SK-N-SH treated with all-trans-retinoic acid at 6 μM for 48 hours (cell line): ENCODE measurements at regions not wholly inside any gene's neighbourhood (a gene's known extent, or its start where the extent isn't known, plus 50 kb on each side); places are given as distances from the start of the nearest gene placed in this dataset.

ENCODE experiments used
- ATAC-seq: fragments of 200-7000 bp; cut with Tn5 transposase; 3 replicates; pipeline ENCODE4 v1.9.1; 2020; ENCODE audit warnings: mild to moderate bottlenecking, moderate library complexity
- ARNTL ChIP-seq: fragments of 450-650 bp; formaldehyde crosslinking; IDR thresholded peaks from 2 replicates; pipeline ENCODE4 v1.5.0; 2020; ENCODE audit warnings: low read depth, mild to moderate bottlenecking, moderate library complexity, borderline replicate concordance
- BACH2 ChIP-seq: fragments of 250-450 bp; sonication (Bioruptor Pico); IDR thresholded peaks from 2 replicates; pipeline ENCODE4 v1.9.0; 2021; ENCODE audit warnings: mild to moderate bottlenecking, borderline replicate concordance
- ESRRG ChIP-seq: fragments of 250-450 bp; sonication (Bioruptor Pico); IDR thresholded peaks from 2 replicates; pipeline ENCODE4 v1.6.1; 2021; ENCODE audit warnings: mild to moderate bottlenecking
- GLIS3 ChIP-seq: fragments of 250-450 bp; sonication (Bioruptor Pico); IDR thresholded peaks from 2 replicates; pipeline ENCODE4 v1.5.0; 2020; ENCODE audit warnings: mild to moderate bottlenecking, moderate library complexity
- PATZ1 ChIP-seq: fragments of 250-450 bp; sonication (Bioruptor Pico); IDR thresholded peaks from 2 replicates; pipeline ENCODE4 v1.8.0; 2020; ENCODE audit warnings: mild to moderate bottlenecking, moderate library complexity, borderline replicate concordance
- POU6F1 ChIP-seq: fragments of 250-450 bp; sonication (Bioruptor Pico); IDR thresholded peaks from 2 replicates; pipeline ENCODE4 v1.8.0; 2021; ENCODE audit warnings: low read depth, mild to moderate bottlenecking, moderate library complexity, borderline replicate concordance
- PPARA ChIP-seq: fragments of 250-450 bp; sonication (Bioruptor Pico); IDR thresholded peaks from 2 replicates; pipeline ENCODE4 v1.5.0; 2020; ENCODE audit warnings: mild to moderate bottlenecking, borderline replicate concordance
- RARB ChIP-seq: fragments of 250-450 bp; sonication (Bioruptor Pico); IDR thresholded peaks from 2 replicates; pipeline ENCODE4 v1.8.0; 2021; ENCODE audit warnings: mild to moderate bottlenecking, moderate library complexity
- SNAI2 ChIP-seq: fragments of 250-450 bp; sonication (Bioruptor Pico); IDR thresholded peaks from 2 replicates; pipeline ENCODE4 v1.5.0; 2020; ENCODE audit warnings: mild to moderate bottlenecking, moderate library complexity
- TCF4 ChIP-seq: fragments of 250-450 bp; sonication (Bioruptor Pico); IDR thresholded peaks from 2 replicates; pipeline ENCODE4 v1.8.0; 2021; ENCODE audit warnings: mild to moderate bottlenecking, moderate library complexity, borderline replicate concordance
- TOX ChIP-seq: fragments of 250-450 bp; sonication (Bioruptor Pico); IDR thresholded peaks from 2 replicates; pipeline ENCODE4 v1.8.0; 2021; ENCODE audit warnings: mild to moderate bottlenecking, moderate library complexity, borderline replicate concordance
- TSHZ2 ChIP-seq: fragments of 250-450 bp; sonication (Bioruptor Pico); IDR thresholded peaks from 2 replicates; pipeline ENCODE4 v1.5.0; 2020; ENCODE audit warnings: mild to moderate bottlenecking, moderate library complexity
- ZC3H10 ChIP-seq: fragments of 250-450 bp; sonication (Bioruptor Pico); IDR thresholded peaks from 2 replicates; pipeline ENCODE4 v1.5.1; 2021; ENCODE audit warnings: mild to moderate bottlenecking, moderate library complexity
- ZFP3 ChIP-seq: fragments of 250-450 bp; sonication (Bioruptor Pico); IDR thresholded peaks from 2 replicates; pipeline ENCODE4 v1.5.0; 2020; ENCODE audit warnings: mild to moderate bottlenecking, moderate library complexity
- ZFP30 ChIP-seq: fragments of 450-650 bp; formaldehyde crosslinking; IDR thresholded peaks from 2 replicates; pipeline ENCODE4 v1.5.0; 2022; ENCODE audit warnings: mild to moderate bottlenecking, moderate library complexity
- ZNF565 ChIP-seq: fragments of 450-650 bp; formaldehyde crosslinking; conservative IDR thresholded peaks from 2 replicates; pipeline ENCODE4 v1.5.0; 2020; ENCODE audit warnings: low read depth, mild to moderate bottlenecking, moderate library complexity
- ZNF70 ChIP-seq: fragments of 450-650 bp; formaldehyde crosslinking; IDR thresholded peaks from 2 replicates; pipeline ENCODE4 v1.5.0; 2020; ENCODE audit warnings: mild to moderate bottlenecking, moderate library complexity
- TF ChIP-seq, protein P1 (sequence below): fragments of 250-450 bp; sonication (Bioruptor Pico); IDR thresholded peaks from 2 replicates; pipeline ENCODE4 v1.5.1; 2020; ENCODE audit warnings: low read depth, mild to moderate bottlenecking, moderate library complexity
- TF ChIP-seq, protein P2 (sequence below): fragments of 250-450 bp; sonication (Bioruptor Pico); IDR thresholded peaks from 2 replicates; pipeline ENCODE4 v1.5.1; 2021; ENCODE audit warnings: mild to moderate bottlenecking, moderate library complexity

GRCh38 chr6:63114610-63115211, 96.6 kb upstream of the FKBP1C start:
- no peak for ATAC-seq
- TF ChIP-seq TOX: no peak
- no peak for TF ChIP-seq ZC3H10 (CRISPR knock-in tag)
- no peak for TF ChIP-seq TSHZ2 (CRISPR knock-in tag)
- TF ChIP-seq SNAI2 (CRISPR knock-in tag): no peak
- no peak for TF ChIP-seq ZNF565

- ATAC-seq: no peak
- no peak for TF ChIP-seq ESRRG (CRISPR knock-in tag)
- no peak for TF ChIP-seq POU6F1 (CRISPR knock-in tag)
- no peak for TF ChIP-seq PATZ1 (CRISPR knock-in tag)
- TF ChIP-seq SNAI2 (CRISPR knock-in tag): no peak
- TF ChIP-seq ZFP30: no peak
- no peak for TF ChIP-seq BACH2
- TF ChIP-seq, protein P1, sequence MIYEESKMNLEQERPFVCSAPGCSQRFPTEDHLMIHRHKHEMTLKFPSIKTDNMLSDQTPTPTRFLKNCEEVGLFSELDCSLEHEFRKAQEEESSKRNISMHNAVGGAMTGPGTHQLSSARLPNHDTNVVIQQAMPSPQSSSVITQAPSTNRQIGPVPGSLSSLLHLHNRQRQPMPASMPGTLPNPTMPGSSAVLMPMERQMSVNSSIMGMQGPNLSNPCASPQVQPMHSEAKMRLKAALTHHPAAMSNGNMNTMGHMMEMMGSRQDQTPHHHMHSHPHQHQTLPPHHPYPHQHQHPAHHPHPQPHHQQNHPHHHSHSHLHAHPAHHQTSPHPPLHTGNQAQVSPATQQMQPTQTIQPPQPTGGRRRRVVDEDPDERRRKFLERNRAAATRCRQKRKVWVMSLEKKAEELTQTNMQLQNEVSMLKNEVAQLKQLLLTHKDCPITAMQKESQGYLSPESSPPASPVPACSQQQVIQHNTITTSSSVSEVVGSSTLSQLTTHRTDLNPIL (CRISPR knock-in tag): no peak
- TF ChIP-seq GLIS3 (CRISPR knock-in tag): no peak
- no peak for TF ChIP-seq TCF4 (CRISPR knock-in tag)
- TF ChIP-seq TOX: no peak
- TF ChIP-seq, protein P2, sequence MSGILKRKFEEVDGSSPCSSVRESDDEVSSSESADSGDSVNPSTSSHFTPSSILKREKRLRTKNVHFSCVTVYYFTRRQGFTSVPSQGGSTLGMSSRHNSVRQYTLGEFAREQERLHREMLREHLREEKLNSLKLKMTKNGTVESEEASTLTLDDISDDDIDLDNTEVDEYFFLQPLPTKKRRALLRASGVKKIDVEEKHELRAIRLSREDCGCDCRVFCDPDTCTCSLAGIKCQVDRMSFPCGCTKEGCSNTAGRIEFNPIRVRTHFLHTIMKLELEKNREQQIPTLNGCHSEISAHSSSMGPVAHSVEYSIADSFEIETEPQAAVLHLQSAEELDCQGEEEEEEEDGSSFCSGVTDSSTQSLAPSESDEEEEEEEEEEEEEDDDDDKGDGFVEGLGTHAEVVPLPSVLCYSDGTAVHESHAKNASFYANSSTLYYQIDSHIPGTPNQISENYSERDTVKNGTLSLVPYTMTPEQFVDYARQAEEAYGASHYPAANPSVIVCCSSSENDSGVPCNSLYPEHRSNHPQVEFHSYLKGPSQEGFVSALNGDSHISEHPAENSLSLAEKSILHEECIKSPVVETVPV: no peak
- TF ChIP-seq ZC3H10 (CRISPR knock-in tag): no peak
- no peak for TF ChIP-seq RARB
- no peak for TF ChIP-seq TSHZ2 (CRISPR knock-in tag)
- no peak for TF ChIP-seq PPARA (CRISPR knock-in tag)
- TF ChIP-seq, all 23 proteins: peak for 0
Measured at GRCh38 chr6:63121166-63121565, 90.1 kb upstream of the FKBP1C start.

- no peak for ATAC-seq
- TF ChIP-seq ZFP3 (CRISPR knock-in tag) (no peak), SNAI2 (CRISPR knock-in tag) (no peak), ZNF70 (CRISPR knock-in tag) (no peak), BACH2 (no peak), TCF4 (CRISPR knock-in tag) (no peak), ZNF565 (no peak), ARNTL (CRISPR knock-in tag) (no peak), POU6F1 (CRISPR knock-in tag) (no peak), TSHZ2 (CRISPR knock-in tag) (no peak)
Measured at GRCh38 chr6:63140114-63140513, 71.2 kb upstream of the FKBP1C start.
